GM19025 (cell line): ENCODE measurements at regions not wholly inside any gene's neighbourhood (a gene's known extent, or its start where the extent isn't known, plus 50 kb on each side); places are given as distances from the start of the nearest gene placed in this dataset.

Experiments used
- ATAC-seq: cut with Tn5 transposase; IDR thresholded peaks from one replicate; pipeline ENCODE4 v1.9.1; 2021; ENCODE audit warnings: mild to moderate bottlenecking, low read depth, moderate library complexity; ENCODE audit not compliant: unreplicated experiment

DNA sequence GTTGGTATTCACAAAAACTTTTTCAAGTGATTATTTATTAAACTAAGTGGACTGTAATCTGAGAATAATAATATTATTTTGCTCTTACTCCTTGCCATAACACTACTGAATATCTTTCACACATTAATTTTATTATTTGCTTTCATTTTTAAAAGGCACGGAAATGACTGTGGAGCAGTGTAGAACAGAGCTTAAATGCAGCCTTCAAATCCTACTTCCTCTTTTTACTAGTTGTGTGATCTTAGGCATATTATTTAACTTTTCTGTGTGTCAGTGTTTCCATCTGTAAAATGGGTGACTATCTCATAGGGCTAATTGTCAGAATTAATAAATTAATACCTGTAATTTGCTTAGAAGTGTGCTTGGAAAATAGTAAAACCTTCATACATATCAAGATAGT is 55.5 kb upstream of the SLC8A1 start:
- ATAC-seq, result peak; percentile 68

DNA sequence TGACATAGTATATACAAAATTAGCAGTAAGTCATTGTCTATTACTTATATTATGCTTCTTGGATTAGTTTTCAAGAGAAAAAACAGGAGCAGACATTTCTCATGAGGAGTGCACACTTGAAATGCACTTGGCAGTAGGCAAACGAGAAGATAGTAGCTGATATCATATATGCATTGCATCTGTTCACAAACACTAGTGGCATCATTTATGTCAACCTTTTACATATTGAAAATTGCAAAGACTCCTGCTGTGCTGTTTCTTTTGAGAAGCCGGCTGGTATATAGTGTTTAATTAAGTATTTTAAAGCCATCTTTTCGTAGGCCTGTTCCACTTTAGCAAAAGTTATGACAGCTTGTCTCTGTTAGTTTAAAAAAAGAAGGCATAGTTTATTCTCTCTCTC is 58.4 kb upstream of the SLC8A1 start:
- ATAC-seq, result no peak

DNA sequence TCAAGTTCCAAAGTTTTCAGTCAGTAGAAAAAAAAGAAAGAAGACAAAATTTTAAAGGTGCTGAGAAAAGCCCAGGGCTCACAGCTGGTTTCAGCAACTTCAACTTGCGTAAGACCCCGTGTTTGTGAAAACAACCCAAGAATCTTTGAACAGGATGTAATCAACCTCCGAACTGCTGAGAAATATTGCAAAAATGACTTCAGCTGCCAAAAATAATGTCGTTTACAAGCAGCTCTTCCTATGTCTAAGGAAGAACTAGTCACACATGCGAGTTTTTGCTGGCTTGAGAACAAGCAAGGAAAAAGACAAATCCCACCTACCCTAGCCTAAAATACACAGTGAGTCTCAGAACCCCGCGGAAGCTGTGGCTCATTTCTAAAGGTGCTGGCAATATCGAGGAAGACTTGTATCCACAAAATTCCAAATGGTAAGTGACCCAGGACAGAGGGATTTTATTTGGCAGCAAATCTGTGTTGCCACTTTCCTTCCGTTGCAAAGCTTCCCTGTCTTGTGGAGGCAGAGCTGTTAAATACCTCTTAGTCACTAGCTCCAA is 59.8 kb upstream of the SLC8A1 start:
- ATAC-seq, result no peak

DNA sequence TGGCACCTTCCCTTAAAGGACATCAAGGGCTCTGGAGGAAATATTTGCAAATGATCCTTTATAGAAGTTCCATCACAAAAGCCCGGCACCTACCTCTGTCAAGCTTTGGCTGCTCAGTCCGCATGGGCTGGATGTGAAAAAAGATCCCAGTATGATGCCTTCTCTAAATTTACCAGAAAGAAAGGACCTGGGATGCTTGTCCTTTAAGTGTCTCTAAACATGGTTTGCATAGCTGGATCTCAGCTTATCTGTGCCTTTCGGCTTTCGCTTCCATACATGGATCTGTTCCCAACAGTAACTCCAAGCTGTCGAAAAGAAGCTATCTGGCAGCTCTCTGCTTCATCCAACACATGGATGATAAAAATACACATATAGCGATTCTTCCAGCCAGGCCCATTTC is 60.4 kb upstream of the SLC8A1 start:
- ATAC-seq, result no peak

DNA sequence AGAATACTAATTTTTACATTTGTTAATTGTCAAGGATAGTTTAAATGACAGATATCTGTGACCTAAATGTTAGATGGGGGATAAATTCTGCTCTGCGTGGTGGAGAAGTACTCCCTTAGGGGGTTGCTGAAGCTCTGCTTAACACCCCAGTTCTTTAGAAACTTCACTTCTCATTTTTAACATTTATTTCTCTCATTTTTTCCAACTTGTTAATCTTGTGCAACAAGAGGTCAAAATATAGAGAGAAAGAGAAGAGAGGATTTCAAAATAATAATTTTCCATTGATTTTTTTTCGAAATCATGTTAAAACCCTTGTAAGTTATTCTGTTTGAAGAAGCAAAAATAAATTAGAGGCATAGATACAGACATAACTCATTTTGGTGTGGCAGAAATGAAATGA is 61.3 kb upstream of the SLC8A1 start:
- no peak for ATAC-seq

DNA sequence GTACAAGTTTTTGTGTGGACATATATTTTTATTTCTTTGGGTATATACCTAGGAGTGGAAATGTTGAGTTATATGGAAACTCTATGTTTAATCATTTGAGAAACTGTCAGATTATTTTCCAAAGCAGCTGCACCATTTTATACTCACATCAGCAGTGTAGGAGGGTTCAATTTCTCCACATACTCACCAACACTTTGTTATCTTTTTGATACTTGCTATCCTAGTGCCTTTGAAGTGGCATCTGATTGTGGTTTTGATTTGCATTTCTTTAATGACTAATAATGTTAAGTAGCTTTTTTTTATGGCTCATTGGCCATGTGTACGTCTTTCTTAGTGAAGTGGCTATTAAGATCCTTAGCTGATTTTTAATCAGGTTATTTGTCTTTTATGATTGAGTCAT is 64.7 kb upstream of the SLC8A1 start:
- no peak for ATAC-seq

DNA sequence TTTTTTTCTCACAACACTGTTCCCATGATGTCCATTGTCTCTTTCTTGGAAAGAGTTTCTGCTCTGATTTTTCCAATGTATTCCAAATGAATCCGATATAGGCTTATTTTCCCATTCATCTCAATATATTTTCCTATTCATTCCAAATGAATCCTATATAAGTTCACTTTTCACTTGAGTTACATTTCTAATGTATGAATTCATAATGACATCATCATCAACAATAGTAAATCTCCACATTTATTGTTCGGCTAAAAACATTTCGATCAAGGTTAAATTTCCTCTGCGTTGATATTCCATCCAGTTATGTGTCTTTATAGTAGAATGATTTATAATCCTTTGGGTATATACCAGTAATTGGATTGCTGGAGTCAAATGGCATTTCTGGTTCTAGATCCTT is 76.7 kb upstream of the SLC8A1 start:
- ATAC-seq, result no peak

DNA sequence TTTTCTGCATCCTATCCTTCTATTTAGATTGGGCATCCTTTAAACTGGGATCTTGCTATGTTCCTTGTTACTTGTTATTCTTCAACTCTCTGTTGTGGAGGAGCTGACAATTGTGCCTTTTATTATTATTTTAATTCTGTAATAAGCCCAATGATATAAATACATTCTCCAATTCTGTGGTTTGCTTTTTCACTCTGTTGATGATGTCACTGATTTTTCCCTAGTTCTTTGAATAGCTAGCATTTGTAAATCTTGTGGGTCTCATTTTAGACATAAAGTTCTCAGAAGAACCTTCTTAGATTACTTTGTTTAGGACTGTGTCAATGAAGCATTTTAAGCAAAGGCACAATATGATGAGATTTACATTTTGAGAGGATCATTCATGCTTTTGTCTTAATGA is 79.5 kb upstream of the SLC8A1 start:
- ATAC-seq, result no peak

DNA sequence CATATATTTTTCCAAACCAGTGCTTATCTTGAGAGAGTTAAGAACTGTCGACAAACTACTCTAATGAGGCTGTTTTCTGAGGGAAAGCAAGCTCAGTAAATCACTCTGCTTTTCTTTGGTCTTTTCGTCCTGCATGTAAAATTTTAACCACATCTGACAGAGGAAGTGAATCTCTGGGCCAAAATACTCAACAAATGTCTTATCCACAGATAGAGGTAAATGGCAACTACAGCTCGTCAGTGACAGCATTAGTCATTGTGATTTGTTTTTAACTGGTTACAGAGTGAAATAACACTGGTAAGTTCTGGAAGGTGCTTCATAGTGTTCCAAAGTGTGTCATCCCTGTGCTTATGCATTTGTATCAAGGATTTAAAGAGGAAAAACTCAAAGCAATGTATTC is 82.6 kb upstream of the SLC8A1 start:
- ATAC-seq, result no peak

DNA sequence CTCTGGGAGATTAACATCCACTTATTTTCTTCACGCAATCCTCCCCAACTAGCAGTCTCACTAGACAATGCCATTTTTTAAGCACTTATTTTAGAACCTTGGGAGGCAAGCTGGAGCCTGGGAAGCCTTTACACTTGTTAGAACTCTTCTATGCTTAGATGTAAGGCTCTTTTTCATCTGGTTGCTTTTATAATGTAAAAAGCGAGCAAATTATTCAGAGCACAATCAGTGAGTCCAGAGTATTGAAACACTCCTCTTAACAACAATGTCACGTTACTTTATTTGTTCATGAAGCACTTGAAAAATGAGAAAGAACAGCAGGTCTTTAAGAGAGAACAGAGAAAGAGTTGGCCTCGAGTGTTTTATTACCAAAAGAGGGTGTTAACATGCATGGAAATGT is 84.1 kb upstream of the SLC8A1 start:
- no peak for ATAC-seq

DNA sequence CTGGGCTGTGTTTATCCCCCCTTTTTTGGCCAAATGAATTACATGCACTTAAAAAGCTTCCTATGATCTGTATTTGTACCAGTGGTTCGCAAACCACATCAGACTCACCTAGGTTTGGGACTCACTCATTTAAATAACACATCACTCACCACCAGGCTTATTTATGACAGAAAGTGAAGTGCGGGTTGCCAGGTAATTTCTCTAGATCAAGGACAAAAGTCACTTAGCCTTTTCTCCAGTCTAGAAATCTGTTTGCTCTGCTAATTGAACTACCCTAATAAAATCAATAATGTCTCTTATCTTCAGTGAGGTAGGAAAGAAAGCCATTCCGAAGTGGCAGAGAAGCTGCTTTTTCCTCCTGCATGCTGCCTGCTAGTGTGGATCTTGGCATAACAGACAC is 88.1 kb upstream of the SLC8A1 start:
- no peak for ATAC-seq

DNA sequence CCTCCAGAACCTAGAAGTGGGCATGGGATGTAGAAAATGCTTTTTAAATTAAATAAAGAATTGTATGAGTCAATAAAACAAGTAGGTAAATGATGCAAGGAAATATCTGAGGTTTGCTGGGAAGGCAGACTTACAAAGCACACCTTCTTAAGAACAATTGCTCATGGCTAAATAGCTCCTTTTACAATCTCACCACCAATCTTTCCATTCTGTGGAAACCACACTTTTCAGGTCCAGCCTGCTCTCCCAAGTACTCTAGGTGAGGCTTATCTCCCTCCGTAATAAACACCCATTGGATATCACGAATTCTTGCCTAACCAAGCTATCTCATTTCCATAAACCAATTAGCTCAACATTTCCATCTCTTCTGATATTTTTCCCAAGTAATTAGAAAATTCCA is 91.5 kb upstream of the SLC8A1 start:
- no peak for ATAC-seq

DNA sequence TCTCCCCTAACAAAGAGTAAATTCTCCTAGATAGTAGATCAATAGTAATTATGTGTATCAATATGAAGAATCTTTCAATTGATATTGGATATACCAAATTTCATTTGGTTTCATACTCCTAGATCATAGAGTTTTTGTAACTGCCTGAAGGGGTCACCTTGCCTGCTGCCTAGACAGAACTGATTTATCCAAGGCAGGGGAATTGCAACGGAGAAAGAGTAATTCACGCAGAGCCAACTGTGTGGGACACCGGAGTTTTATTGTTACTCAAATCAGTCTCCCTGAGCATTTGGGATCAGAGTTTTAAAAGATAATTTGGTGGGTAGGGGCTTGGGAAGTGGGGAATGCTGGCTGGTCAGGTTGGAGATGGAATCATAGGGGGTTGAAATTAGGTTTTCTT is 92.2 kb upstream of the SLC8A1 start:
- no peak for ATAC-seq

DNA sequence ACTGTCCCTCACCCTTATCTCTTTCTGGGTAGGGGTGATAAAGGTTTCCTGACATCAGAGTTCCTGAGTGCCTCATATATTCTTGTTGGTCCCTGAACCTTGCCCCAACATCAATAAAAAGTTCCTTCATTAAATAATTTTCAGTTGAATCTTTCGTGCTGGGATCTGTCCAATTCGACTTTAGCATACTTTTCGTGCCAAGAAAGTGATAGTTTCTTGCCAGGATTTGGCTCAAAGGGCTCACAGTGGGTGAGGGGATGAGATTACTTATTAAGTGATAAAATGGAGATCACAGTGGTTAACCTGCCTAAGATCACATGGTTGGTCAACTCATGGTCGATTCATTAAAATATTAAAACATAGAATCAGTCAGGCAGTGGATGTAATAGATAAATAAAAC is 93.8 kb upstream of the SLC8A1 start:
- ATAC-seq, result no peak

DNA sequence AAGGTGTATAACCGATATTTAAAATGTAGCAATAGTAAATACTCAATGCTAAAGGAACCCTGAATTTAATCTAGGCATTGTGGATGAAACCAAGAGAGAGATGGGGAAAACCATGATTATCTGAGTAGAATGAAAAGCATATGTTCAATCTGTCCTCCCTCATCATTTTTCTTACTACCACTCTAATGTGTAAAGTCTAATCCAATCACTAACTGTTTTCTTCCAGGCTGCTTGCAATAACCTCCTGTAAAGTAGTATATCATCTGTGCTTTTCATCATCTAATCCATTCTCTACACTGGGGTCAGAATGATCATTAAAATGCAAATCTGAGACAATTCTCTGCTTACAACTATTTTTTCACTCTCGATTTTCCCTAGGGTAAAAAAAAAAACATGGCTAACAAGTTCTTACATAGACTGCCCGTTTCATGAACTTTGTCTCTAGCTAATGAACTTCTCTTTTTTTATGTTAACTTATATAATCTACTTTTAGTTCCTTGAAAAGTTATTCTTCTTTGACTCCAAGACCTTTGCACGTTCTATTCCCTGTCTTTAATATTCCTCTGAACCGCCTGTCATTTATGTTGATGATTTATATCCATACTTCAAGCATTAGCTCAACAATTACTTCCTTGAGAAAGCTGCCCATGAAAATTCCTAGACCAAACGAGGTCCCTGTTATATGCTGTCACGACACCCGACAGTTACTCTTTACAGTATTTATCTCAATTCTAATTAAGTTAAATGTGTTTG is 94.7 kb upstream of the SLC8A1 start:
- ATAC-seq, result no peak

DNA sequence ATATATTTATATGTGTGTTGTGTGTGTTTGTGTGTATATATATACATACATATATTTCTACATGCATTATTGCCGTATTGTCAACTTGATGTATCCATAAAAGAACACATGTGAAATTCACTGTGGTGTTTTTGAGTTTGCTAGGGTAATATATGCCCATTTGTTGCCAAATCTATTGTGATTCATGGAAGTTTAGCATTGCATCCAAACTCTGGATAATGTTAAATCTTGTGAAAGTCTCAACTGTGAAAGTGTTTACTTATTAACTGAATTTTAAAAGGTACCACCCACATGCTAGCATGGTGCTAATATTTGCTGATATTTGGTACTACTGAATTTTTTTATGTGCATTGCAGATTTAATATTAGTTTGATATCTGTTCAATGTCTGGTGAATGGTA is 96.6 kb upstream of the SLC8A1 start:
- no peak for ATAC-seq

DNA sequence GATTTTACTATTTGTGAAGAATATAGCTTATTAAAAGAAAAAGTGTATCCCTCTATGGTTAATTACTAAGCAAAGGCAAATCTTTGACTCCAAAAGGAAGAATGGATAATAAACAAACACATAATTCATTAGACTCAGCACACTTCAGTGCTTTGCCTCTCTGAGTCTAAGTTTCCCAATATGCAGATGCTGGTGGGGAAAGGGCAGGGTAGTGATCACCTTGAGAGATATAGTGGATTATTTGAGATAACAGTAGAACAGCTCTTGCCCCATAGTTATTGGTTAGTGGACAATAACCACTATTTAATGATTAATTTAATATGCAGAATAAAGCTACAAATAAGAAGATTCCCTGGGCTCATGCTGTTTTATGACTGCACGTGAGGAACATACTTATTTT is 98.2 kb upstream of the SLC8A1 start:
- no peak for ATAC-seq

DNA sequence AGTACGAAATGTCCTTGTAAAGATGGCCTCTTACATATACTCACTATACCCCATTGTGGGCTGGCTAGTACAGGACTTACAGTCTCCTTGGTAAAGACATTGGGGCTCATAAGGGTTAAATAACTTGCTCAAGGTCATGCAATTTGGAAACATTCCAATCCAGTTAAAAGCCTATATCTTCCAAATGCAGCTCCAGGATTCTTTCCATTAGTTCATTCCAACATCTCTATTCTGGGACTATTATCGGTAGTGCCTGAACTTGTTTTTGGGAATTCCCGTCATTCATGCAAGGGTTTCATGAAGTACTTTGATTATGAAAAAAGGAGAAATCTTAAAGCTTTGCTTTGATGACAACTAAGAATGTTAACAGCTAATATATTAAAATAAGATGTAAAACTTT is 99.2 kb upstream of the SLC8A1 start:
- ATAC-seq, result no peak

DNA sequence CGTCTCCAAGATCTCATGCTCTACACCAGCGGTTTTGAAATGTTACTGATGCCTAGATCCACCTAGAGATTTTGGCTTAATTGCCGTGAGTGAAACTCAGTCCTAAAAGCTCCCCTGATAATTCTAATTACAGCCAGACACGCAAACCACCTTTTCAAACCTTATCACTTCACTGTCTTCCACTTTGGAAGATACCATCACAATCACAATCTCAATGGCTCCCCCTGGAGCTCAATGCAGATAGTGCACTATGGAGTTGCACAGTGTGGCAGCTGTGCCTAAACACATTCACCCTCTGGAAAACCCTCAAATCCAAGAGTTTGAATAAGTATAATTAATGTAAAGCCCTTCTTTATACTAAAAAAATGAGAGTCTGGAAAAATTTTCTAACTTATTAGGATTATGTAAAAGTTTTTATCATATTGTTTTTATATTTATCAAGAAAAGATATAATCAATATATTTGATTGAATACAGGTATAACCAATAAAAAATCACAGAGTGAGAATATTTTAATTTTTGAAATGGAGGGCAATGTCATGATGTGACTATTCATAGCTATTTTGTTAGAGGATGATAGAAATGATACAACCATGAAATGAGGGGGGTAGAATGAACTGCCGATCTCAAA is 102.9 kb upstream of the SLC8A1 start:
- peak; percentile 81 for ATAC-seq

DNA sequence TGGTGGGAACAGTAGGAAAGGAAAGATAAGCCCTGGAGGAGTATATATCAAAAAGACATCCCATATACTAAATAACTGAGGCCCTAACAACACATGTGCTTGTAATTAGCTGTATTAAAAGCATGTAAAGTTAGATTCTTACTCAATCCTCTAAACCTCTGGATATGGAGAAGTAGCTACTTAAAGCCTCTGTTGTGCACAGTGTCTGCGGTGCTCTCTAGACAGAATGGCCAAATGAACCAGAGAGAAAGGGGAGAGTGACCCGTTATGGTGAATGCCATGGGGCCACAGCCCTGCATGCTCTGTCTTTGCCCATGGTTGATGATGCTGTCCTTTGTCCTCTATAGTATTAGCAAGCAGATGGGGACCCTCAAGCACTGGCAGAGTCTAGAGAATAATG is 104.4 kb upstream of the SLC8A1 start:
- no peak for ATAC-seq

DNA sequence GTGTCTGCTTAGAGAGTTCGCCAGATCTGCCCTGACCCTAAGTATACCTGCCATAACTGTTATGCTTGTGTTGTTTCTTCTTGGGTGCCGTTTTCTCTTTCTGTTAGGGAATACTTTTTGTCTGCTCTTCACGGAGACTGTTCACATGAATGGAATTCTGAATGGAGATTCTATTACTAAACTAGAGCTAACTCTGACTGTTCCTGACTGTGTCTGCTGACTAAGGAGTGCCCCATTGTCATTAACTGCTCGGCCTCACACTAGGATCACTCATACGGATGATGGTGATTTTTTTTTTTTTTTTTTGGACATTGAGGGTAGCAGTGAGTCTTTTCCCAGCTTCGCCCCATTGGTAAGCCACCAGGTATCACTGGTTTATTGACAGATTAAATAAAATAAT is 104.8 kb upstream of the SLC8A1 start:
- ATAC-seq, result no peak

DNA sequence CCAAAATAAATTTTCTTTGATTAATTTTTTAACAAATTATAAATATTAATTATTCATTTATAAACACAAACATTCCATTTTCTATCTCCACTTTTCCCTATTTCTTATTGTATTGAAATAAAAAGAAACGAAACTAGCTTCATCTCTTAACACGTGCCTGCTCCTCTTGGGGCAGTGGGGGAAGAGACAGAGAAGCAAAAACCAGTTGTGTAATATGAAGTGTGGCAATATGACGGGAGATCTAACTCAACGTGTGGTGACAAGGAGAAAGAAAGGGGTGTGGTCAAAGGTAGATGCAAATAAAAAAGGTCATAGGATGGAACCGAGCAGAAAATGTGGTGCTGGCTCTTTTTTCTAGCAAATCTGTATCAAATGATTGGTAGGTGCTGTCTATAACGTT is 106.9 kb upstream of the SLC8A1 start:
- ATAC-seq, result no peak
